ENCODE measurements at regions not wholly inside any gene's neighbourhood (a gene's known extent, or its start where the extent isn't known, plus 50 kb on each side); places are given as distances from the start of the nearest gene placed in this dataset.
"Not testable (repeated sequence)": the region's sequence is repeated elsewhere in the genome, so short reads cannot be mapped to it uniquely, and the experiment has no call there.

DNA sequence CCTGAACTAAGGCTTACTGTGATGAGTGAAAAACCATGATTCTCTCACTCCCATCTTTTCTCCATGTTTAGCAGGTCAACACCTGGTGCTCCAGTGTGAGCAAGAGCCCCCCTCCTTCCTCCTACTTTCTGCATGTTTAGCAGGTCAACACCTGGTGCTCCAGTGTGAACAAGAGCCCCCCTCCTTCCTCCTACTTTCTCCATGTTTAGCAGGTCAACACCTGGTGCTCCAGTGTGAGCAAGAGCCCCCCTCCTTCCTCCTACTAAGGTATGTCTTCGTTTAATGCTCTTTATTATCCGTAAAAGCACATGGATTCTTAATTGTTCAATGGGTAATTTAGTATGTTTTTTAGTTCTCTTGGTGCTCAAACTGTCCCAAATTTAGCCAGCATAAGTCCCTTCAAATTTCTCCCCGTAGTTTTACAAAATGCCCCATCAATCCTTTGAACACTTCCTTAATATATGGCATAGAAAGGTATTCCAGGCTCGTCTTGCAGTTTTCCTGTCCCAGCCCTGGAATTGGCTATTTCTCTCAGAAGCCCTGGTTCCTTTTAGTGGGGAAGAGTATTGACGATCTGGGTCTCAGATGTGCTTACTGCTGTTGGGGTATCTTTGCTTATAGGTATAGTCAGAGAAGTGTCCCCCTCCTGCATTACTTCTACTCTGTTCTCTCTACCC, 760.8 kb upstream of the TPTE start:
- Histone ChIP-seq H2BK120ac (ENCODE audit: low read depth, low read length) (no peak overlapping the region), H3K27me3 (ENCODE audit: insufficient read depth, low read length, poor library complexity) (no peaks in the 10 kb centered on the region), H4K8ac (ENCODE audit: low read depth, low read length) (no peak overlapping the region), H3K27ac (ENCODE audit: low read depth, low read length) (no peak overlapping the region), H3K79me2 (ENCODE audit: control insufficient read depth, insufficient read depth, low read length) (no peaks in the 10 kb centered on the region), H2AK5ac (ENCODE audit: low read length) (no peak overlapping the region), H3K56ac (ENCODE audit: low read length) (no peak overlapping the region), H3K4ac (ENCODE audit: low read depth, low read length) (no peak overlapping the region), H4K5ac (ENCODE audit: low read length) (no peak overlapping the region), H3K4me2 (ENCODE audit: low read length) (no peak overlapping the region), H3K4me3 (ENCODE audit: low read length) (no peak overlapping the region), H2BK5ac (ENCODE audit: low read length) (no peak overlapping the region), H2BK15ac (replicated peaks; ENCODE audit: low read depth) (no peak overlapping the region), H3K23ac (ENCODE audit: low read length) (no peak overlapping the region), H3K36me3 (ENCODE audit: control insufficient read depth, insufficient read depth, low read length) (no peaks in the 10 kb centered on the region), H3K9ac (ENCODE audit: low read length) (no peak overlapping the region), H3K18ac (ENCODE audit: low read length) (no peak overlapping the region), H3K79me1 (ENCODE audit: low read length) (no peaks in the 10 kb centered on the region), H3K4me1 (ENCODE audit: control insufficient read depth, low read depth, low read length) (no peaks in the 10 kb centered on the region)
- no CpG with 5 or more reads among the region's 5 CpGs for WGBS (ENCODE audit: extremely low coverage, insufficient coverage, low lambda C conversion rate)
- no peak for DNase-seq

DNA sequence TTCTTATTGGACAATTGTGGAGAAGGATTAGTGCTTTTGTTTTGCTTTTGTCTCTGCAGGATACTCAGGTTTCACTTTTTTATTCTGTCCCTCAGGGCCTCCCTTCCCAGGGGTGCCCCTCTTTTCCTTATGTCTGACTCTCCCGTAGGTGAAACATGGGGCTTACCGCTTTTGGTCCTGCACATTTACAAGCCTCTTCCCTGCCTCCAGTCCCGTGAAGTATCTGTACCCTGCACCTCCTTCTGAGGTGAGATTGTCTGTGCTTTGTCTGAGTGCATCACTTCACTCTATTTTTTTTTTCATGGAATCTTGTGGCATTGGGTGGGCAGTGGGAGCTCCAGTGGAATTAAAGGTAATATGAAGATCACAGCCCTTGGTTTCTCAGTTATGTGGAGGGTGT, 758.1 kb upstream of the TPTE start:
- no peaks in the 10 kb centered on the region for H3K79me1 ChIP-seq (ENCODE audit: low read length)
- no peak overlapping the region for H4K8ac ChIP-seq (ENCODE audit: low read depth, low read length)
- no peak overlapping the region for H3K4ac ChIP-seq (ENCODE audit: low read depth, low read length)
- no peak overlapping the region for H3K27ac ChIP-seq (ENCODE audit: low read depth, low read length)
- H3K4me2 ChIP-seq (ENCODE audit: low read length), result no peak overlapping the region
- H3K79me2 ChIP-seq (ENCODE audit: control insufficient read depth, insufficient read depth, low read length), result no peaks in the 10 kb centered on the region
- H3K4me1 ChIP-seq (ENCODE audit: control insufficient read depth, low read depth, low read length), result no peaks in the 10 kb centered on the region
- WGBS (ENCODE audit: extremely low coverage, insufficient coverage, low lambda C conversion rate), result no CpG with 5 or more reads among the region's 3 CpGs
- no peak overlapping the region for H3K23ac ChIP-seq (ENCODE audit: low read length)
- no peak overlapping the region for H2BK120ac ChIP-seq (ENCODE audit: low read depth, low read length)
- H2BK5ac ChIP-seq (ENCODE audit: low read length), result no peak overlapping the region
- no peak for DNase-seq
- H4K5ac ChIP-seq (ENCODE audit: low read length), result no peak overlapping the region
- no peak overlapping the region for H3K18ac ChIP-seq (ENCODE audit: low read length)
- no peak overlapping the region for H2AK5ac ChIP-seq (ENCODE audit: low read length)
- H3K56ac ChIP-seq (ENCODE audit: low read length), result no peak overlapping the region
- no peak overlapping the region for H3K9ac ChIP-seq (ENCODE audit: low read length)
- H3K27me3 ChIP-seq (ENCODE audit: insufficient read depth, low read length, poor library complexity), result no peaks in the 10 kb centered on the region
- H2BK15ac ChIP-seq (replicated peaks; ENCODE audit: low read depth), result no peak overlapping the region
- H3K36me3 ChIP-seq (ENCODE audit: control insufficient read depth, insufficient read depth, low read length), result no peaks in the 10 kb centered on the region
- no peak overlapping the region for H3K4me3 ChIP-seq (ENCODE audit: low read length)

DNA sequence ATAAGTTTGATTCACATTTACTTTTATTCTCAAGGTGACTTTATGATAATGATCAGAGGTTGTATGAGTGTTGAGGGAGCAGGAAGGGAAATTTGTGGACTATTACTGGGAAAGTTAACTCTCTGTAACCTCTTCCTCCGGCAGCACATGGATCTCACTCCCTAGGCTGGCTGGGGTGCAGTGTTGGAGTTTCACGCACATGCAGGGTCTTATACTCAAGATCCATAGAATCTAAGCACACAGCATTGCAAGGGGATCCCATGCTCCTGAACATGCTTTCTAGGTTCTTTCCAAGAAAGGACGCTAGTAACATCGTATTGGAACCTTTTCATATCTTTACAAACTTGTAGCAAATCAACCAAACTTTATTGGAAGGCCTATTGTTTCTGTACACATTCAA, 757.6 kb upstream of the TPTE start:
- Histone ChIP-seq H2BK15ac (replicated peaks; ENCODE audit: low read depth) (no peak overlapping the region), H3K4me1 (ENCODE audit: control insufficient read depth, low read depth, low read length) (no peaks in the 10 kb centered on the region), H3K4me2 (ENCODE audit: low read length) (no peak overlapping the region), H4K5ac (ENCODE audit: low read length) (no peak overlapping the region), H2BK5ac (ENCODE audit: low read length) (no peak overlapping the region), H4K8ac (ENCODE audit: low read depth, low read length) (no peak overlapping the region), H3K4ac (ENCODE audit: low read depth, low read length) (no peak overlapping the region), H3K56ac (ENCODE audit: low read length) (no peak overlapping the region), H2BK120ac (ENCODE audit: low read depth, low read length) (no peak overlapping the region), H3K36me3 (ENCODE audit: control insufficient read depth, insufficient read depth, low read length) (no peaks in the 10 kb centered on the region), H3K18ac (ENCODE audit: low read length) (no peak overlapping the region), H3K27me3 (ENCODE audit: insufficient read depth, low read length, poor library complexity) (no peaks in the 10 kb centered on the region), H3K79me1 (ENCODE audit: low read length) (no peaks in the 10 kb centered on the region), H3K9ac (ENCODE audit: low read length) (no peak overlapping the region), H3K23ac (ENCODE audit: low read length) (no peak overlapping the region), H2AK5ac (ENCODE audit: low read length) (no peak overlapping the region), H3K79me2 (ENCODE audit: control insufficient read depth, insufficient read depth, low read length) (no peaks in the 10 kb centered on the region), H3K27ac (ENCODE audit: low read depth, low read length) (no peak overlapping the region), H3K4me3 (ENCODE audit: low read length) (peak overlapping the region; percentile 12)
- DNase-seq, result no peak
- no CpG with 5 or more reads among the region's 4 CpGs for WGBS (ENCODE audit: extremely low coverage, insufficient coverage, low lambda C conversion rate)

DNA sequence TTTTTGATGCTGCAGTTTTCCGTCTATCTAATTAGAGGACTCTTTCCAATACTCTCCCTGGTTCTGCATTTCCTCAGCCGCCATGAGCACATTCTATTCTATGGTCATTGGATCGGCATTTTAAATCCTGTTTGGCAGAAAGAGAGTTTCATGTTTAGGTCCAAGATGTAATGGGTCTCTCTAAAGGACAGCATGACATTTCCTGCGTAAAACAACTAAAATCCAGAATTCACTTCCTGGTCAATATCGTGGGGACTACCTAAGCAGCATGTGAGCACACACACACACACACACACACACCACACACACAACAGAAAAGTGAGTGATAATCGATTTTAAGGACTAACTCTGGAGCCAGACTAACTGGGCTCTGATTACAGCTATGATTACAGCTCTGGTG, 757.1 kb upstream of the TPTE start:
- H4K8ac ChIP-seq (ENCODE audit: low read depth, low read length); H3K9ac ChIP-seq (ENCODE audit: low read length); H3K56ac ChIP-seq (ENCODE audit: low read length); H4K5ac ChIP-seq (ENCODE audit: low read length); H3K4me1 ChIP-seq (ENCODE audit: control insufficient read depth, low read depth, low read length); H3K27ac ChIP-seq (ENCODE audit: low read depth, low read length); H3K79me1 ChIP-seq (ENCODE audit: low read length); H3K4me3 ChIP-seq (ENCODE audit: low read length); H3K27me3 ChIP-seq (ENCODE audit: insufficient read depth, low read length, poor library complexity); H3K36me3 ChIP-seq (ENCODE audit: control insufficient read depth, insufficient read depth, low read length); H3K4me2 ChIP-seq (ENCODE audit: low read length); H2AK5ac ChIP-seq (ENCODE audit: low read length); H2BK120ac ChIP-seq (ENCODE audit: low read depth, low read length); H2BK5ac ChIP-seq (ENCODE audit: low read length); H3K4ac ChIP-seq (ENCODE audit: low read depth, low read length); H3K79me2 ChIP-seq (ENCODE audit: control insufficient read depth, insufficient read depth, low read length); H3K23ac ChIP-seq (ENCODE audit: low read length); H2BK15ac ChIP-seq (replicated peaks; ENCODE audit: low read depth); DNase-seq; H3K18ac ChIP-seq (ENCODE audit: low read length): not testable (repeated sequence)
- WGBS (ENCODE audit: extremely low coverage, insufficient coverage, low lambda C conversion rate), result no CpG with 5 or more reads among the region's 6 CpGs

DNA sequence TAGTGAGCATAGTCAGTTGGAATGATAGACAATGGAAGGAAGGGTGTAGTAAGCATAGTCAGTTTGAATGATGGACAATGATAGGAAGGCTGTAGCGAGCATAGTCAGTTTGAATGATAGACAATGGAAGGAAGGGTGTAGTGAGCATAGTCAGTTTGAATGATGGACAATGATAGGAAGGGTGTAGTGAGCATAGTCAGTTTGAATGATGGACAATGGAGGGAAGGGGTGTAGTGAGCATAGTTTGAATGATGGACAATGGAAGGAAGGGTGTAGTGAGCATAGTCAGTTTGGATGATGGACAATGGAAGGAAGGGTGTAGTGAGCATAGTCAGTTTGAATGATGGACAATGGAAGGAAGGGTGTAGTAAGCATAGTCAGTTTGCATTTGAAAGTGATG, 755.8 kb upstream of the TPTE start:
- DNase-seq; H4K5ac ChIP-seq (ENCODE audit: low read length); H2BK120ac ChIP-seq (ENCODE audit: low read depth, low read length); H3K79me2 ChIP-seq (ENCODE audit: control insufficient read depth, insufficient read depth, low read length); H2AK5ac ChIP-seq (ENCODE audit: low read length); H3K27me3 ChIP-seq (ENCODE audit: insufficient read depth, low read length, poor library complexity); H3K23ac ChIP-seq (ENCODE audit: low read length); H3K4ac ChIP-seq (ENCODE audit: low read depth, low read length); H3K4me3 ChIP-seq (ENCODE audit: low read length); H3K4me2 ChIP-seq (ENCODE audit: low read length); H2BK5ac ChIP-seq (ENCODE audit: low read length); H3K56ac ChIP-seq (ENCODE audit: low read length); H2BK15ac ChIP-seq (replicated peaks; ENCODE audit: low read depth); H3K4me1 ChIP-seq (ENCODE audit: control insufficient read depth, low read depth, low read length); H3K79me1 ChIP-seq (ENCODE audit: low read length); H3K18ac ChIP-seq (ENCODE audit: low read length); H3K27ac ChIP-seq (ENCODE audit: low read depth, low read length); H3K9ac ChIP-seq (ENCODE audit: low read length); H4K8ac ChIP-seq (ENCODE audit: low read depth, low read length); H3K36me3 ChIP-seq (ENCODE audit: control insufficient read depth, insufficient read depth, low read length): not testable (repeated sequence)
- WGBS (ENCODE audit: extremely low coverage, insufficient coverage, low lambda C conversion rate), result no CpG with 5 or more reads among the region's 1 CpG

DNA sequence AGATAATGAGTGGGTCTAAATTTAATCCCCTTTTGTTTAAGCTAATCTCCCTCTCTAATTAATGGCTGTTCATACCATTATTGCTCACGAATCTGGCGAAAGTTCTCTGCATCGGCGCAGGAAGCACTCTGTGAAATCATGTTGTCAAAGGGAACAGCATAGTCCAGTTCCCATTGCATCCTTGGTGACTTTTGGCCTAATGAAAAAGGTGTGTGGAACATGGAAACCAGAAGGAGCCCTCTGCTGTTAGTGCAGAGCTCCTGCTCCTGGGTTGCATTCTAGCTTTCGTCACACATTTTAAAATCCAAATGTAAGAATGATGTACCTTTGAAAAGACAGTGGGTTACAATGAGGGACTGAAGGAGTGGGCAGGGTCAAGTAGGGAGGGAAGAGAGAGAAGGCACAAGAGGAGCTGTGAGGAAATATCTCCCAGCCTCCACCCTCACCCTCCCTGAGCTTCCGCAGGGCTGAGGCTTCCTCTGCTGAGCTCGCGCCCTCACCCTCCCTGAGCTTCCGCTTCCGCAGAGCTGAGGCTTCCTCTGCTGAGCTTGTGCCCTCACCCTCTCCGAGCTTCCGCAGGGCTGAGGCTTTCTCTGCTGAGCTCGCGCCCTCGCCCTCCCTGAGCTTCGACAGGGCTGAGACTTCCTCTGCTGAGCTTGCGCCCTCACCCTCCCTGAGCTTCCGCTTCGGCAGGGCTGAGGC, 754.3 kb upstream of the TPTE start:
- not testable (repeated sequence) for H3K4me3 ChIP-seq (ENCODE audit: low read length); H3K4me1 ChIP-seq (ENCODE audit: control insufficient read depth, low read depth, low read length); H2BK120ac ChIP-seq (ENCODE audit: low read depth, low read length); H3K27me3 ChIP-seq (ENCODE audit: insufficient read depth, low read length, poor library complexity); H3K36me3 ChIP-seq (ENCODE audit: control insufficient read depth, insufficient read depth, low read length); H3K18ac ChIP-seq (ENCODE audit: low read length); H3K9ac ChIP-seq (ENCODE audit: low read length); H2BK5ac ChIP-seq (ENCODE audit: low read length); DNase-seq; H3K4ac ChIP-seq (ENCODE audit: low read depth, low read length); H3K79me2 ChIP-seq (ENCODE audit: control insufficient read depth, insufficient read depth, low read length); H3K56ac ChIP-seq (ENCODE audit: low read length); H3K27ac ChIP-seq (ENCODE audit: low read depth, low read length); H4K8ac ChIP-seq (ENCODE audit: low read depth, low read length); H2AK5ac ChIP-seq (ENCODE audit: low read length); H3K79me1 ChIP-seq (ENCODE audit: low read length); H2BK15ac ChIP-seq (replicated peaks; ENCODE audit: low read depth); H3K4me2 ChIP-seq (ENCODE audit: low read length); H4K5ac ChIP-seq (ENCODE audit: low read length); H3K23ac ChIP-seq (ENCODE audit: low read length)
- no CpG with 5 or more reads among the region's 19 CpGs for WGBS (ENCODE audit: extremely low coverage, insufficient coverage, low lambda C conversion rate)
